Retinal pigment epithelial cell (primary cell): ENCODE measurements at regions not wholly inside any gene's neighbourhood (a gene's known extent, or its start where the extent isn't known, plus 50 kb on each side); places are given as distances from the start of the nearest gene placed in this dataset.
A peak's percentile ranks its signal among the peaks of the same experiment; 100 is the strongest.

Source experiments
- DNase-seq: peaks from one replicate; pipeline ENCODE4 v3.0.0-alpha.2; 2010; ENCODE audit warnings: low read depth
- H3K4me3 ChIP-seq: 2 replicates; pipeline ENCODE4 v1.5.1; 2011; ENCODE audit warnings: mild to moderate bottlenecking, low read length, control low read depth, moderate library complexity
- TF ChIP-seq, protein P1 (sequence below): conservative IDR thresholded peaks from 2 replicates; pipeline ENCODE4 v1.5.1; 2011; ENCODE audit warnings: low read depth, low read length, control low read depth, inconsistent platforms

DNA sequence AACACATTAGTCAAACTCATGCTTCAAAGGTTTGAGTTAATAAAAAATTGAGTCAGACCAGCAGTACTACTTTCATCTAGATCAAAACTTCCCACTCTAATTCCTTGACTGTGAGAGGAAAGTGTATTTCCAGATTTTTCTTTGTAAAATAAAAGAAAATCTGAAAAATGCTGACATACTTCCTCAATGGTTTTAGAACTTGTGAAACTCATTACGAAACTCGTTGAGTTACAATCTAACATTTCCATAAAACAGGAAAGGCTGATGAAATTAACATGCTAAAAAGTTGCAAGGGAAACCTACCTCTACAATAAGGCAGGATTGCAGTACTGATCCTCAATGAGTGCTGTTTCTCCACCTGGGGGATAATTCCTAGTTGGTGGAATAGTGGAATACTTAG, 217.8 kb upstream of the HCCS start:
- H3K4me3 ChIP-seq, result no peak overlapping the region
- TF ChIP-seq, protein P1, sequence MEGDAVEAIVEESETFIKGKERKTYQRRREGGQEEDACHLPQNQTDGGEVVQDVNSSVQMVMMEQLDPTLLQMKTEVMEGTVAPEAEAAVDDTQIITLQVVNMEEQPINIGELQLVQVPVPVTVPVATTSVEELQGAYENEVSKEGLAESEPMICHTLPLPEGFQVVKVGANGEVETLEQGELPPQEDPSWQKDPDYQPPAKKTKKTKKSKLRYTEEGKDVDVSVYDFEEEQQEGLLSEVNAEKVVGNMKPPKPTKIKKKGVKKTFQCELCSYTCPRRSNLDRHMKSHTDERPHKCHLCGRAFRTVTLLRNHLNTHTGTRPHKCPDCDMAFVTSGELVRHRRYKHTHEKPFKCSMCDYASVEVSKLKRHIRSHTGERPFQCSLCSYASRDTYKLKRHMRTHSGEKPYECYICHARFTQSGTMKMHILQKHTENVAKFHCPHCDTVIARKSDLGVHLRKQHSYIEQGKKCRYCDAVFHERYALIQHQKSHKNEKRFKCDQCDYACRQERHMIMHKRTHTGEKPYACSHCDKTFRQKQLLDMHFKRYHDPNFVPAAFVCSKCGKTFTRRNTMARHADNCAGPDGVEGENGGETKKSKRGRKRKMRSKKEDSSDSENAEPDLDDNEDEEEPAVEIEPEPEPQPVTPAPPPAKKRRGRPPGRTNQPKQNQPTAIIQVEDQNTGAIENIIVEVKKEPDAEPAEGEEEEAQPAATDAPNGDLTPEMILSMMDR, result no peak
- no peak for DNase-seq

DNA sequence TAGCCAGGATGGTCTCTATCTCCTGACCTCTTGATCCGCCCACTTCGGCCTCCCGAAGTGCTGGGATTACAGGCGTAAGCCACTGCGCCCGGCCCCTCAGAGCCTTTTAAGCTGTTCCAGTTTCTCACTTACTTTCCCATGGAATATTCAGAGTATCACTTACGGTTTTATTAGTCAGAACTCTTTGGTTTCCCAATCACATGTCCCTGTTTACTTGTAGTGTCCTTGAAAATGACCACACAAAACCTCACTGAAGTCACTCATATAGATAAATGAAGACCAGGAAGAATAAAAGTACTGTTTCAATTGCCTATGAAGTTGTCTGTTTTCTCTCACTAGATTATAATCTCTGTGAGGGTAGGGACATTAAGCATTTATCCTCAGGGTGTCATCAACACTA, 217.2 kb upstream of the HCCS start:
- TF ChIP-seq, protein P1, result no peak

DNA sequence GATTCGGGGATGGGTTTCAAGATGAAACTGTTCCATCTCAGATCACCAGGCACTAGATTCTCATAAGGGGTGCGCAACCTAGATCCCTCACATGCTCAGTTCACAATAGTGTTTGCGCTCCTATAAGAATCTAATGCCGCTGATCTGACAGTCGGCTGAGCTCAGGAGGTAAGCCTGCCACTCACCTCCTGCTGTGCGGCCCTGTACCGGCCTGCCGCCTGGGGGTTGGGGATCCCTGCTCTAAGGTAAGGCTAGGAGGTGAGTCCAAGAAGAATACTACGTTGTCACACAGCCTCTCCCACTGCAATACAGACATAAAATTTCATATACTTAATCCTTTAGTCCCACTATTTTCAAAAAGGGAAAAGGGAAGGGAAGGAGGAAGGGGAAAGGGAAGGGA, 213.4 kb upstream of the HCCS start:
- DNase-seq, result no peak
- H3K4me3 ChIP-seq, result no peak overlapping the region
- TF ChIP-seq, protein P1, result no peak

More for the DNA sequence above, 217.2 kb upstream of the HCCS start:
- H3K4me3 ChIP-seq, result no peak overlapping the region
- DNase-seq, result no peak

DNA sequence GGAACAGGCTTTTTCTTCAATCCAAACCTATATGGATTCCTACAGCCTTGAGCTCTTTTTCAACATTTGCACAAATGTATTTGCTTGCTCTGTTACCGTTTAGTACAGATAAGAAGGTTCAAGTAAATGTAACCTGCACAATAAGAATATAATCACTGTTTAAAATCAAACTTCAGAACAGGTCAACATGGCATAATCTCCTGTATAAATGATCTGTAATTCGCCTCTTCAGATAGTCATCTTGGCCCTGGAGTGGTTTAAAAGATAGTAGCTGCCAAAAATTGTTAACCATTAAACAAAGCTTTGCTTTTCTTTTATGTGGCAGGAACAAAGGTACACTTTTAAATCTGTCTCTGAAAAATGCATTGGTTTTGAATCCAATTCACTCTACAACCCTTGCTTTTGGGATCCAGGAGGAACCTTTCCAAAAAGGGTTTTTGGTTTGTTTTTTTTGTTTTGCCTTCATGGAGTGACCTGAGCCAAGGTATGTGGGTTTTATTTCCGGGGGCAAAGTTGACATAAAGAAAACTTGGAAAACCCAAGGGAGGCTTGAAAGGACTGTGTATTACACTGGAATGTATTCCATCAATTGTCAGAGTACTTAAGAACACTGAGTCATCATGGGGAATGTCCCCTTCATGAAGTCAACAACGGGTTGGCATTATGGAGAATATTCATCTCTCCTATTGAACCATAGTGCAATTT, 210.4 kb upstream of the HCCS start:
- TF ChIP-seq, protein P1, result no peak
- no peak overlapping the region for H3K4me3 ChIP-seq
- DNase-seq, result peak; percentile 14

DNA sequence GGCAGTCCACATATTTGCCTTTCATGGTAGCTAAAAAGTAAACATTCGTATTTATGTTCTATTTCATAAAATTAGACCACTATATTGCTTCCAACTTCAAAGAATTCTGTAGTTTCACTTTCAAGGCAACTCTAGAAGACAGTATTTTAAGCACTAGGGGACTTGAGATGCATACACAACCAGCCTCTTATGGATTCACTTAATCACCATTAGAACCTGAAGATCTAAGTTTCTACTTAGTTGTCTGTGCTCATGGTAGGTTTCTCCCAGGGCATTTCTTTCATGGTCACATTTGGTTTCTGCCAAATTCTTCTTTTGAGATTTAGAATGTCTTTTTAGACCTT, 209.9 kb upstream of the HCCS start:
- TF ChIP-seq, protein P1, result no peak
- no peak overlapping the region for H3K4me3 ChIP-seq
- DNase-seq, result no peak

DNA sequence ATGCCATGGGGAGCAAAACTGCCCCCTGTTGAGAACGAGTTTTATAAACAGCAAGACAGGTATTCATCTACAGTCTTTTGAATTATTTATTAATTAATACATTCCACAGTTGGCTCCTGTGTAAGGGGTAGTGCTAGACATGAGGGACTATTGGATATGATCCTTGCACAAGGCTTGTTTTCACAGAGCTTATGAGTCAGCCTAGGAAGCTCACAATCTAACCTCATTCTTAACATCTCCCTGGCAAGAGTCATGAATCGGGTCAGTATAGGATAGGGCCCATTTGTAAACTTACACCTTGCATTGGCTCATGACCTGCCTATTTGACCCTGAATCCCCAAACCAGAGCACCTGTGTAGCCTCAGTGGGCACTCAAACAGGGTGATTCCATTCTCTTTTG, 209.1 kb upstream of the HCCS start:
- TF ChIP-seq, protein P1, result no peak
- no peak overlapping the region for H3K4me3 ChIP-seq
- no peak for DNase-seq

DNA sequence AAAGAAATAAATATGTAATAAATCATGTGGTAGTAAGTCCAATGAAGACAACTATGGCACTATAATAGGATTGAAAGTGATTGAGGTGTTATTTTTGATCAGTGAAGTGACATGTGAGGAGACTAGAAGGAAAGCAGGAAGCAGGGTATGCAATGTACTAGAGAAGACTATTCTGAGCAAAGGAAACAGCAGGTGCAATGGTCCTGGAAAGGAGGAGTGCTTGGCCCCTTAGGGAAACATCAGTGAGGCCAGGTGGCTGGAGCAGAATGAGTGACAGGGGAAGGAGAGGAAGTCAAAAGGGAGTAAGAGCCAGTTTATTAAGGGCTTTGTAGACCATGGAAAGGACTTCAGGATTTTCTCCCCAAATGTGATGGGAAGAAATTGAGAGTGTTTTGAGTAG, 207.6 kb upstream of the HCCS start:
- no peak overlapping the region for H3K4me3 ChIP-seq
- DNase-seq, result no peak
- TF ChIP-seq, protein P1, result no peak
